ENCODE measurements at regions not wholly inside any gene's neighbourhood (a gene's known extent, or its start where the extent isn't known, plus 50 kb on each side); places are given as distances from the start of the nearest gene placed in this dataset.

GRCh38 chr1:81435175-81435574 is 365.6 kb upstream of the ADGRL2 start:
- H3K4me1 ChIP-seq (replicated peaks in 1 of 4; ENCODE audit: control insufficient read depth in 3 of 4, insufficient read depth in 4 of 4, low read length in 3 of 4): peaks cover 6 to 18% (median 13%) of the 10 kb centered on the region in 4 experiments
- no peak overlapping the region for H3K4me3 ChIP-seq (ENCODE audit: extremely low read depth in 1 of 4, insufficient read depth in 2 of 4, low read depth in 3 of 4, low read length in 4 of 4)
- no peak overlapping the region for H4K5ac ChIP-seq (ENCODE audit: insufficient read length, low read depth, low read length)
- CTCF ChIA-PET (ENCODE audit: partially characterized antibody): no interaction called here
- no peaks in the 10 kb centered on the region for H3K79me2 ChIP-seq (ENCODE audit: control insufficient read depth in 1 of 2, insufficient read depth in 2 of 2, low read length in 2 of 2)
- H2AK5ac ChIP-seq (ENCODE audit: low read depth, low read length): no peak overlapping the region
- H4K91ac ChIP-seq (replicated peaks; ENCODE audit: insufficient read length, low read length): no peak overlapping the region
- H2BK5ac ChIP-seq (ENCODE audit: low read depth, low read length): no peak overlapping the region
- H3K18ac ChIP-seq (ENCODE audit: extremely low read depth, low read length): no peak overlapping the region
- no peaks in the 10 kb centered on the region for H3K23me2 ChIP-seq (ENCODE audit: low read depth, low read length)
- no peaks in the 10 kb centered on the region for H3K36me3 ChIP-seq (ENCODE audit: control insufficient read depth in 2 of 4, insufficient read depth in 4 of 4, low read length in 3 of 4)
- DNase-seq (ENCODE audit: low read depth in 1 of 2, low spot score in 2 of 2) (no peak), FAIRE-seq (no peak)
- POLR2A ChIA-PET (ENCODE audit: partially characterized antibody): no interaction called here
- no peak overlapping the region for H3K23ac ChIP-seq (ENCODE audit: insufficient read length)
- no peaks in the 10 kb centered on the region for H3K27me3 ChIP-seq (replicated peaks in 1 of 4; ENCODE audit: control insufficient read depth in 3 of 4, extremely low read depth in 1 of 4, insufficient read depth in 3 of 4, low read length in 3 of 4)
- H4K20me1 ChIP-seq (replicated peaks in 1 of 2; ENCODE audit: control insufficient read depth in 1 of 2, insufficient read depth in 2 of 2, low read length in 2 of 2): no peaks in the 10 kb centered on the region
- no peak overlapping the region for H3K4me2 ChIP-seq (ENCODE audit: insufficient read depth in 1 of 2, low read depth in 2 of 2, low read length in 2 of 2)
- H3K56ac ChIP-seq (replicated peaks; ENCODE audit: insufficient read length, low read depth, low read length): no peak overlapping the region
- H2BK15ac ChIP-seq (ENCODE audit: low read length): no peak overlapping the region
- no peak overlapping the region for H3K27ac ChIP-seq (ENCODE audit: low read depth, low read length)
- no peak overlapping the region for H2BK12ac ChIP-seq (ENCODE audit: low read depth, low read length)
- H2BK20ac ChIP-seq (ENCODE audit: low read length): no peak overlapping the region
- H4K8ac ChIP-seq (ENCODE audit: extremely low read depth, insufficient read depth, low read length): no peak overlapping the region
- H3K14ac ChIP-seq (ENCODE audit: insufficient read length): no peak overlapping the region
- H2BK120ac ChIP-seq (replicated peaks; ENCODE audit: low read depth, low read length): no peak overlapping the region
- no peak overlapping the region for H2AFZ ChIP-seq (ENCODE audit: low read length)
- H3K4ac ChIP-seq (replicated peaks; ENCODE audit: insufficient read length, low read depth, low read length): no peak overlapping the region
- WGBS, 2 experiments (ENCODE audit: extremely low coverage in 1 of 2, insufficient coverage in 1 of 2, insufficient read length in 1 of 2, insufficient replicate concordance in 2 of 2, low coverage in 1 of 2, low lambda C conversion rate in 2 of 2, missing lambda C conversion rate in 1 of 2): 84% methylated on average over 1 of the region's 1 CpG; no CpG with 5 or more reads in 1 of the 2 experiments
- no peak overlapping the region for H3K9ac ChIP-seq (replicated peaks in 1 of 4; ENCODE audit: extremely low read depth in 1 of 4, low read depth in 3 of 4, low read length in 3 of 4)
- TF ChIP-seq SP1 (IDR thresholded peaks at IDR 0.05; ENCODE audit: low read depth, low read length) (no peak), BCL11A (IDR thresholded peaks at IDR 0.05; ENCODE audit: low read depth in 2 of 2, low read length in 2 of 2) (no peak), USF2 (IDR thresholded peaks at IDR 0.05; ENCODE audit: low read length) (no peak), JUND (IDR thresholded peaks at IDR 0.05; ENCODE audit: low read length) (no peak)
- no peaks in the 10 kb centered on the region for H3K9me3 ChIP-seq (ENCODE audit: insufficient read depth in 2 of 2, low read depth in 1 of 2, low read length in 1 of 2)
- no peaks in the 10 kb centered on the region for H3K79me1 ChIP-seq (ENCODE audit: low read depth, low read length)

All from H1 (cell line).